Stimulated activated CD4-positive, alpha-beta T cell treated with anti-CD3 and anti-CD28 coated beads, TNF-alpha, amount 100 ng/mL, for 48 hours (primary cell): ENCODE measurements at regions not wholly inside any gene's neighbourhood (a gene's known extent, or its start where the extent isn't known, plus 50 kb on each side); places are given as distances from the start of the nearest gene placed in this dataset.

Experiments used
- DNase-seq, 3 donors: peaks; one replicate each; pipeline ENCODE4 v3.0.0-alpha.2; 2020; ENCODE audit warnings: low read depth in 3 of 3

DNA sequence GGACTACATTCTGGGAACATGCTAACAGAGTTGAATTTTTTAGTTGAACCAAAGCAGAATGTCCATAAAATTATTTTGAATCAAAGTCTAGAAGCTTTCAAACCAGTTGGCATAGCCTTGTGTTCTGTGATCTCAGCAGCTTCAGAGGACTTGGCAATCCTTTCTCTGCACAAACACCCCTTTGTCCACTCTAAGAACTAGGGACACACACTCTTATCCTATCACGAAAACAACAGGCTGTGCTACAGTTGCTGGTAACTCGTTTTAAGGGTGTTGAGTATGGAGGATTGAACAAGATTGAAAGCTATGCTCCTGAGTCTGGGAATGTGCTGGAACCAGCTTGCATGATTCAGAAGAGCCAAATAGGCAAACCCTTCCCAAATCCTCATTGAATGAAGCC lies 76.4 kb upstream of the PRSS58 start:
- no peak for DNase-seq

- DNase-seq, result no peak
Observed at GRCh38 chr7:142332421-142332820, 74.6 kb upstream of the PRSS58 start.

GRCh38 chr7:142331941-142332340 lies 74.1 kb upstream of the PRSS58 start:
- no peak for DNase-seq

DNA sequence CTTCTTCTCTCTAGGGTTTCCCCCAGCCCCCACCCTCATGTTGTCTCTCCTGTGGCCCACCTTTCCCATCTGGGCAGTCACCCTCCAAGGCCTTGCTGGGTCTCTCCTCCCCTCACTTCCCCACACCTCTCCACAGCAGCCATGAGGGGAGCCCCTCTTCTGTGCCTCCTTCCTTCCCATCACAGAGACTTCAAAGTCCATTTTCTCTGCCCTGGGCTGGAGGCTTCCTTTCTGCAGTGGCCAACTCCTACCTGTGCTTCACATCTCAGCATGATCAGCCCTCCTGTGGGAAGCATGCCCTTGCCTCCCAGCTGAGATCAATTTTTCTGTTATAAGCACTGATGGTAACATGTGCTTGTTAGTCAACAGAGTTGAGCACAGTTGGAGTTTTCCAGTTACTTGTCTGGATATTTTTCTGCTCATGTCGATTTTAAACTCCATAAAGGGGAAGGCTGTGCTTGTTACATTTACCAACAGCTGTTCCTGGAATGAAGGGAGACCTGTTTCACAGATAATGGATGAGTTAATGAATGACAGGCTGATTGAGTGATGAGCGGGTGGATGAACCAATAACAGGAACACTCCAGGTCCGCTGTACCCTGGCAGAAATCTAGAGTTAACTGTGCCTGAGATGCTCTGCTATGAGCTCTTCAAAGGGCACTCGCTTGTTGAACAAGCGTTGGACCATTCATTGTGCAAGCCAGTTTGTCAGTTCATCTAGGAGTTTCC lies 71.4 kb upstream of the PRSS58 start:
- DNase-seq, result no peak

- DNase-seq, result no peak
Observed at GRCh38 chr7:142328551-142328950, 70.7 kb upstream of the PRSS58 start.

DNA sequence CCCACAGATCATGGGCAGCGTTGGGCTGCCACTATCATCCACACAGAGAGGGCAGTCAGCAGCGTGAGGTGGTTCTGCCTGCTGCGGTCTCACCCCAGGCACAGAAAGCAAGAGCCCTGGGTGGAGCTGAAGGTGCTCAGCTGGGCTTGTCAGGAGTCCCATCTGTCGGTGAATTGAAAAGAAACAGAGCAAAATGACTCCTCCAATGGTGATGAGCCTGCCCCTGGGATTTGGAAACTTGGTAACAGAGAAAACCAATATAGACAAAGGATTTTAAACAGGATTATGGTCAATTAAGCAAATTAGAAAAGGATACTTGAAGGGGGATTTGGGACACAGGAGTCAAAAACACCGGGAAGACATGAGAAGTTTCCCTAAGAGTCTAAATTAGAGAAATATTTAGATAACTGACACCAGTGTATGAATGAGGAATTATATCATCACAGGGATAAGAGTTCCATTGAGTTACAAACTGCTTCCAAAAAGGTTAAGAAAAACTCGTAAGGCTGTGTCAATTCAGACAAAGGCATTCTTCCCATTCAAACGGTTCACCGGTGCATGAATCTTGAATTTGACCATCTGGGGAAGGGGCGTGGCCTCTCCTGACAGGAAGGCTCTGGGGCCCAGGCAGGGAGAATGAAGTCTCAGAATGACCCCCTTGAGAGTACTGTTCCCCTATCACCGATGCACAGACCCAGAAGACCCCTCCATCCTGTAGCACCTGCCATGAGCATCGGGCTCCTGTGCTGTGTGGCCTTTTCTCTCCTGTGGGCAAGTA lies 70.0 kb upstream of the PRSS58 start:
- no peak for DNase-seq

DNA sequence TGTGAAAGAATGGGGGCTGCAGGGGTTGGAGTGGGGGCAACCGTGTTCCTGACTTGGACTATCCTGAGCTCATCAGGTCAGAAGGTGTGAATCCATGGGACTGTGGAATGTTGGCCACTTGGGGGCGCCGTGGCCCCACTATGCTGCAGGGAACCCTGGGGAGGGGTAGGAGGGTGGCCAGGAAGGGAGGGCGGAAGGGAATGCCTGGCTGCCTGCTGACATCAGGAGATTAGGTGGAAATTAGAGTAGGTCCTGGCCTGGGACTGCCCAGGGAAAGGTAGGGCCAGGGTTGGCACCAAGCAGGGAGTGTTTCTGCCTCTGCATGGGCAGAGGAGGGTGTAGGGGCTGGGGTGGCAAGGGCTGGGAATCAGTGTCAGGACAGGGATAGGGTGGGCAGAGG lies 65.8 kb upstream of the PRSS58 start:
- peak in 2 of 3 donors; percentile 26 to 45 for DNase-seq

GRCh38 chr7:142321391-142321790 lies 63.5 kb upstream of the PRSS58 start:
- no peak for DNase-seq

DNA sequence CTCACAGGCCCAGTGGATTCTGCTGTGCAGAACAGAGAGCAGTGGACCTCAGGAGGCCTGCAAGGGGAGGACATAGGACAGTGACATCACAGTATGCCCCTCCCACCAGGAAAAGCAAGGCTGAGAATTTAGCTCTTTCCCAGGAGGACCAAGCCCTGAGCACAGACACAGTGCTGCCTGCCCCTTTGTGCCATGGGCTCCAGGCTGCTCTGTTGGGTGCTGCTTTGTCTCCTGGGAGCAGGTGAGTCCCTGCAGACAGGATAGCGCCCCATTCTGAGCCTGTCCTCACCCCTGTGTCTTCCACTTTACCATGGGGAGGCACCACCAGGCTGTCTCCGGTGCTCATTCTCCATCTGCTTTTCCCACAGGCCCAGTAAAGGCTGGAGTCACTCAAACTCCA lies 63.0 kb upstream of the PRSS58 start:
- DNase-seq, result no peak

- DNase-seq, result peak in 1 of 3 donors; percentile 12
Observed at GRCh38 chr7:142319970-142320369, 62.1 kb upstream of the PRSS58 start.

- no peak for DNase-seq
Observed at GRCh38 chr7:142314281-142314680, 56.4 kb upstream of the PRSS58 start.

- DNase-seq, result no peak
Observed at GRCh38 chr7:142313528-142313927, 55.7 kb upstream of the PRSS58 start.

DNA sequence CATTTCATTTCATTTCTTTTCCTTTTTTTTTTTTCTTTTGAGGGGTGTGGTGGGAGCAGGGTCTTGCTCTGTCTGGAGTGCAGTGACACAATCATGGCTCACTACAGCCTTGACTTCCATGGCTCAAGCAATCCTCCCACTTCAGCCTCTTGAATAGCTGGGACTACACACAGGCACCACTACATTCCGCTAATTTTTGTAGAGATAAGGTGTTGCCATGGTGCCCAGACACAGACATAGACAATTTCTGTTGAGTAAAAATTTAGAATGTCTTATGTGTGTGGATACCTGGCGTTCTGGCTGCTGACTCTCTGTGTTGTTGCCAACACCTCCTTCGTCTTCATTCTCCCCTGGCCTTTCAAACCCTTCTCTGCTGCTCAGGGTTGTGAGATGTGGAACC lies 54.0 kb upstream of the PRSS58 start:
- no peak for DNase-seq

DNA sequence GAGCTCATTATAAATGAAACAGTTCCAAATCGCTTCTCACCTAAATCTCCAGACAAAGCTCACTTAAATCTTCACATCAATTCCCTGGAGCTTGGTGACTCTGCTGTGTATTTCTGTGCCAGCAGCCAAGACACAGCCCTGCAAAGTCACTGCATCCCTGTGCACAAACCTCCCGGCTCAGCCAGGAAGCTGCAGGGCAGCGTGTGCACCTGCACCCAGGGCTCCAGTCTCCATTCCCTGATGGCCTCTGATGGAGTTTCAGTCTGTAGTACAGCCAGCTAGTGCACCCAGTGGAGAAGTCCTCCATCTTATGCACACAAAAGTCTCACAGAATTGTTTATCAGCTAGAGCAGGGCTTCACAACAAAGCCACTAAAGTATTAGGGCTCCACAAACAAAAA lies 51.1 kb upstream of the PRSS58 start:
- no peak for DNase-seq

DNA sequence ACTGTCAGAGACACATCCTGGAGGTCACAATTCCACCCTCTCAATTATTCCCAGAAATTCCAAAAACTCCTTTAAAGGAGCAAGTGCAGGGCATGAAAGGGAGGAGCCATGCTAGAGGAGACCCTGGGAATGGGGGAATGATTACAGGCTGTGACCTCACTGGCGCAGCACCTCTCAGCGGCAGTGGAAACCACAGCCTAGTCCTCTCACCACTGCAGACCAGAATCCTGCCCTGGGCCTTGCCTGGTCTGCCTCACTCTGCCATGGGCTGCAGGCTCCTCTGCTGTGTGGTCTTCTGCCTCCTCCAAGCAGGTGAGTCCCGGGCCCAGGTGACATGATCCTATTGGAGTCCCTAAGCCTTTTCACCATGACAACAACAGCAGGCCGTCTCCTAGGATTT lies 50.5 kb upstream of the PRSS58 start:
- DNase-seq, result no peak
